Activated naive CD4-positive, alpha-beta T cell treated with anti-CD3 and anti-CD28 coated beads, Interleukin-2, amount 50 U/mL, for 24 hours (primary cell): ENCODE measurements at regions not wholly inside any gene's neighbourhood (a gene's known extent, or its start where the extent isn't known, plus 50 kb on each side); places are given as distances from the start of the nearest gene placed in this dataset.
A peak's percentile ranks its signal among the peaks of the same experiment; 100 is the strongest.

ENCODE experiments used
- H3K27ac Mint-ChIP-seq: one replicate; pipeline ENCODE4 v1.8.0; 2021; ENCODE audit warnings: mild to moderate bottlenecking, mixed read lengths
- H3K27me3 Mint-ChIP-seq: one replicate; pipeline ENCODE4 v1.8.0; 2021; ENCODE audit warnings: mixed read lengths
- H3K36me3 Mint-ChIP-seq: one replicate; pipeline ENCODE4 v1.8.0; 2021; ENCODE audit warnings: mixed read lengths
- H3K4me1 Mint-ChIP-seq: one replicate; pipeline ENCODE4 v1.8.0; 2021; ENCODE audit warnings: mixed read lengths
- H3K4me3 Mint-ChIP-seq: one replicate; pipeline ENCODE4 v1.8.0; 2021; ENCODE audit warnings: mild to moderate bottlenecking, mixed read lengths
- H3K9me3 Mint-ChIP-seq: one replicate; pipeline ENCODE4 v1.8.0; 2021; ENCODE audit warnings: mixed read lengths

GRCh38 chr14:101198398-101199027 is 295.0 kb upstream of the RTL1 start:
- H3K27ac Mint-ChIP-seq = no peak overlapping the region
- no peaks in the 10 kb centered on the region for H3K27me3 Mint-ChIP-seq
- no peak overlapping the region for H3K4me3 Mint-ChIP-seq
- no peaks in the 10 kb centered on the region for H3K36me3 Mint-ChIP-seq
- no peaks in the 10 kb centered on the region for H3K4me1 Mint-ChIP-seq
- H3K9me3 Mint-ChIP-seq = peaks cover 5% of the 10 kb centered on the region

DNA sequence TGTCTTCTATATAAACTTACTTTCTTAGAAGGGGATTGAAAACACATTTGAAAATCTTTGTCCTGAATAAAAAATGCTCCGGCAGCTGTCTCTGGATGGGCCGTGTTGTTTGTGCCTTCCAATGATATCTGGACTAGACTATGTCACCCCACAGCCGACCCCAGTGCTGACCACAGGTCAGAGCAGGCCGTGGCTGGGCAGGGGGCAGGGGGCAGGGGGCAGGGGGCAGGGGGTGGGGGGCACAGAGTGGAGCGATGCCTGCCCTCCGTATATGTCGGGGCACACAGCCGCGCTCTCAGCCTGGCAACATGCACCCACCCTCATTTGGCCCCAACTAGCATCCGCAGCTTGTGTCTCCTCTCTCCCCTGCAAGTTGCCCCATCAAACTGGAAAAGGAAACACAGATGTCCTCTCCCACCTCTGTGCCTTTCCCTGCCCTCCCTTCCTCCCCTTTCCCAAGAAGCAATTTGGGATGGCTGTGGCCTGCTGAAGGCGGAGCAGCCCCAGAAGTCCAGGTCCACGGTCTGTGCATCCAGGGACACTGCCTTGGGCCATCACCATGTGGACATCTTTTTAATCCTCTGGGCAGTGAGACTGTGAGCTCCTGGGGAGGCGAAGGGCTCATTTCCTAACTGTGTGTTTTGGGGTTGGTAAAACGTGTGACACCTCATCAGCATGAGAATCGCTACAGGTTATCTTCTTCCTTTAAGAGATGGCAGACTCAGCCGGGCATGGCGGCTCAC is 295.7 kb upstream of the RTL1 start:
- Mint-ChIP-seq H3K27me3 (no peaks in the 10 kb centered on the region), H3K9me3 (peaks cover 10% of the 10 kb centered on the region), H3K36me3 (no peaks in the 10 kb centered on the region), H3K4me3 (no peak overlapping the region), H3K27ac (no peak overlapping the region), H3K4me1 (no peaks in the 10 kb centered on the region)

GRCh38 chr14:101200008-101200649 is 296.6 kb upstream of the RTL1 start:
- H3K9me3 Mint-ChIP-seq = peaks cover 14% of the 10 kb centered on the region
- H3K27ac Mint-ChIP-seq = no peak overlapping the region
- H3K4me1 Mint-ChIP-seq = no peaks in the 10 kb centered on the region
- no peaks in the 10 kb centered on the region for H3K27me3 Mint-ChIP-seq
- no peaks in the 10 kb centered on the region for H3K36me3 Mint-ChIP-seq
- H3K4me3 Mint-ChIP-seq = no peak overlapping the region

- no peak overlapping the region for H3K27ac Mint-ChIP-seq
- peaks cover 14% of the 10 kb centered on the region for H3K9me3 Mint-ChIP-seq
- no peaks in the 10 kb centered on the region for H3K36me3 Mint-ChIP-seq
Measured at GRCh38 chr14:101200650-101201516, 297.4 kb upstream of the RTL1 start.

GRCh38 chr14:101201535-101202151 is 298.1 kb upstream of the RTL1 start:
- Mint-ChIP-seq H3K36me3 (no peaks in the 10 kb centered on the region), H3K27ac (no peak overlapping the region), H3K9me3 (peaks cover 20% of the 10 kb centered on the region), H3K27me3 (no peaks in the 10 kb centered on the region), H3K4me3 (peak overlapping the region; percentile 13), H3K4me1 (no peaks in the 10 kb centered on the region)

More at GRCh38 chr14:101200650-101201516, 297.4 kb upstream of the RTL1 start:
- H3K4me1 Mint-ChIP-seq = no peaks in the 10 kb centered on the region
- H3K4me3 Mint-ChIP-seq = peak overlapping the region; percentile 13
- no peaks in the 10 kb centered on the region for H3K27me3 Mint-ChIP-seq

GRCh38 chr14:101202627-101203404 is 299.3 kb upstream of the RTL1 start:
- H3K4me3 Mint-ChIP-seq = no peak overlapping the region
- H3K4me1 Mint-ChIP-seq = no peaks in the 10 kb centered on the region
- H3K27me3 Mint-ChIP-seq = peaks cover 1% of the 10 kb centered on the region
- peaks cover 26% of the 10 kb centered on the region for H3K9me3 Mint-ChIP-seq
- H3K36me3 Mint-ChIP-seq = peaks cover 3% of the 10 kb centered on the region
- H3K27ac Mint-ChIP-seq = no peak overlapping the region

GRCh38 chr14:101206556-101206955 is 303.0 kb upstream of the RTL1 start:
- peaks cover 10% of the 10 kb centered on the region for H3K36me3 Mint-ChIP-seq
- H3K27ac Mint-ChIP-seq = no peak overlapping the region
- no peaks in the 10 kb centered on the region for H3K4me1 Mint-ChIP-seq
- peaks cover 1% of the 10 kb centered on the region for H3K27me3 Mint-ChIP-seq
- no peak overlapping the region for H3K4me3 Mint-ChIP-seq
- H3K9me3 Mint-ChIP-seq = peaks cover 50% of the 10 kb centered on the region

GRCh38 chr14:101207041-101207440 is 303.5 kb upstream of the RTL1 start:
- Mint-ChIP-seq H3K36me3 (peaks cover 12% of the 10 kb centered on the region), H3K9me3 (peaks cover 54% of the 10 kb centered on the region), H3K27me3 (peaks cover 1% of the 10 kb centered on the region), H3K27ac (no peak overlapping the region), H3K4me3 (no peak overlapping the region), H3K4me1 (no peaks in the 10 kb centered on the region)

DNA sequence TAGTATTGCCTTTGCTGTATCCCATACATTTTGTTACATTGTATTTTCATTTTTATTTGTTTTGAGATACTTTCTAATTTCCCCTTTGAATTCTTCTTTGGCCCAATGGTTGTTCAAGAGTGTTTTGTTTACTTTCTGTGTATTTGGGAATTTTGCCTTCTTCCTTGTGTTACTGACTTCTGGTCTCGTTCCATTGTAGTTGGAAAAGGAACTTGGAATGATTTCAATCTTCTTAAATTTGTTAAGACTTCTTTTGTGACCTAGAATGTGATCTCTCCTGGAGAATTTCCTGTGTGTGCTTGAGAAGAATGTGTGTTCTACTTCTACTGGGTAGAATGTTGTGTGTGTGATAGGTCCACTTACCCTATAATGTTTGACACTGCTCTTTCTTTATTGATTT is 304.4 kb upstream of the RTL1 start:
- peaks cover 55% of the 10 kb centered on the region for H3K9me3 Mint-ChIP-seq

GRCh38 chr14:101209594-101209993 is 306.1 kb upstream of the RTL1 start:
- peaks cover 16% of the 10 kb centered on the region for H3K36me3 Mint-ChIP-seq
- H3K27me3 Mint-ChIP-seq = peaks cover 1% of the 10 kb centered on the region
- no peaks in the 10 kb centered on the region for H3K4me1 Mint-ChIP-seq
- no peak overlapping the region for H3K27ac Mint-ChIP-seq
- H3K9me3 Mint-ChIP-seq = peaks cover 45% of the 10 kb centered on the region
- H3K4me3 Mint-ChIP-seq = no peak overlapping the region

More for the DNA sequence above, 304.4 kb upstream of the RTL1 start:
- Mint-ChIP-seq H3K4me3 (no peak overlapping the region), H3K27ac (no peak overlapping the region), H3K27me3 (peaks cover 1% of the 10 kb centered on the region), H3K4me1 (no peaks in the 10 kb centered on the region), H3K36me3 (peaks cover 14% of the 10 kb centered on the region)

- Mint-ChIP-seq H3K4me1 (no peaks in the 10 kb centered on the region), H3K9me3 (peaks cover 19% of the 10 kb centered on the region), H3K27ac (peak overlapping the region; percentile 41), H3K36me3 (peaks cover 9% of the 10 kb centered on the region), H3K4me3 (no peak overlapping the region), H3K27me3 (peaks cover 3% of the 10 kb centered on the region)
Measured at GRCh38 chr14:101215266-101215665, 311.7 kb upstream of the RTL1 start.

GRCh38 chr14:101215927-101216326 is 312.4 kb upstream of the RTL1 start:
- no peak overlapping the region for H3K27ac Mint-ChIP-seq
- H3K4me1 Mint-ChIP-seq = no peaks in the 10 kb centered on the region
- peaks cover 14% of the 10 kb centered on the region for H3K9me3 Mint-ChIP-seq
- no peak overlapping the region for H3K4me3 Mint-ChIP-seq
- H3K27me3 Mint-ChIP-seq = peaks cover 3% of the 10 kb centered on the region
- peaks cover 9% of the 10 kb centered on the region for H3K36me3 Mint-ChIP-seq

- no peak overlapping the region for H3K27ac Mint-ChIP-seq
- no peak overlapping the region for H3K4me3 Mint-ChIP-seq
Measured at GRCh38 chr14:101216366-101217079, 313.0 kb upstream of the RTL1 start.

DNA sequence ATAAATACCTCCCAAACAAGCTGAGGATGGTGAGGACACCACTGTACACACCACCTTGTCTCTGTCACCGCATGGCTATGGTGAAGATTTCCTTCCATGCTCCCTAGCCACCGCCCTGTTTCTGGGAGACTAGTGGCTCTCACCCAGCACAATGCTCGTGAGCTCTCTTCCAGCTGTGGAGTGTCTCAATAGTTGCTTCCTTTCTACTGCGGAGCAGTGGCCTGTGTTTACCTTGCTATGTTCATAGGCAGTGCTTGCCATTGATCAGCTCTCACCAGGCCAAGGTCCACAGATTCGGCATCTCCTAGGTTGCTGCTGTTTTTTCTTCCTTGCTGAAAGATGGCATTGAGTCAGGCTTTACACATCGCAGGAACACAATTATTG is 313.6 kb upstream of the RTL1 start:
- Mint-ChIP-seq H3K27ac (no peak overlapping the region), H3K4me3 (no peak overlapping the region), H3K4me1 (no peaks in the 10 kb centered on the region), H3K27me3 (peaks cover 3% of the 10 kb centered on the region), H3K36me3 (peaks cover 7% of the 10 kb centered on the region), H3K9me3 (peaks cover 5% of the 10 kb centered on the region)

More at GRCh38 chr14:101216366-101217079, 313.0 kb upstream of the RTL1 start:
- Mint-ChIP-seq H3K9me3 (peaks cover 9% of the 10 kb centered on the region), H3K36me3 (peaks cover 9% of the 10 kb centered on the region), H3K4me1 (no peaks in the 10 kb centered on the region), H3K27me3 (peaks cover 3% of the 10 kb centered on the region)
